Endothelial cell of umbilical vein (primary cell): ENCODE measurements at regions not wholly inside any gene's neighbourhood (a gene's known extent, or its start where the extent isn't known, plus 50 kb on each side); places are given as distances from the start of the nearest gene placed in this dataset.

Source experiments
- BruUV-seq: library from RNA; stranded (reverse); fragments of 400-500 nt; replicated peaks from 2 replicates; lab custom pipeline; 2021; lab: Mats Ljungman, UMichigan
- CTCF ChIA-PET: fragments of 300-600, 350-600 bp; sonication (Branson Sonifier 250); formaldehyde crosslinking; loops from one replicate; lab custom pipeline; 2021; ENCODE audit warnings: antibody characterized with exemption, inconsistent platforms; lab: Charles Lee
- POLR2A ChIA-PET: fragments of 300-600, 350-600 bp; sonication (Branson Sonifier 250); formaldehyde crosslinking; loops from one replicate; lab custom pipeline; 2021; ENCODE audit warnings: antibody characterized with exemption, inconsistent platforms; lab: Charles Lee
- DNase-seq: peaks from one replicate; pipeline ENCODE4 v3.0.0-alpha.2; 2011; ENCODE audit warnings: low read depth, low spot score
- FAIRE-seq: peaks from 2 replicates; lab custom pipeline; 2011; peaks lifted over from hg19 to GRCh38; lab: Jason Lieb, UNC
- H2AFZ ChIP-seq: 2 replicates; pipeline ENCODE4 v1.6.0; 2012; ENCODE audit warnings: low read depth, low read length, control low read depth, inconsistent platforms
- H3K27ac ChIP-seq: 2 replicates; pipeline ENCODE4 v1.5.1; 2011; ENCODE audit warnings: low read depth, mild to moderate bottlenecking, control low read depth, low read length, moderate library complexity; ENCODE audit not compliant: insufficient read depth
- H3K27me3 ChIP-seq, 2 experiments: 2 replicates each; pipeline versions ENCODE4 v1.6.0 to v1.6.1; 2011; ENCODE audit warnings: low read length in 2 of 2, mixed read lengths in 1 of 2; ENCODE audit not compliant: control insufficient read depth in 2 of 2, insufficient read depth in 2 of 2
- H3K36me3 ChIP-seq, 2 experiments: 2 replicates in 1 of 2; 3 replicates in 1 of 2; pipeline ENCODE4 v1.5.1; 2011; ENCODE audit warnings: low read length in 2 of 2, mild to moderate bottlenecking in 1 of 2, moderate library complexity in 1 of 2; ENCODE audit not compliant: control insufficient read depth in 2 of 2, insufficient read depth in 2 of 2; ENCODE audit errors: extremely low read depth in 1 of 2
- H3K4me1 ChIP-seq: 3 replicates; pipeline ENCODE4 v1.5.1; 2011; ENCODE audit warnings: mild to moderate bottlenecking, low read length; ENCODE audit not compliant: control insufficient read depth, insufficient read depth; ENCODE audit errors: extremely low read depth
- H3K4me2 ChIP-seq: 2 replicates; pipeline ENCODE4 v1.6.1; 2011; ENCODE audit warnings: low read length, control low read depth, mixed read lengths; ENCODE audit not compliant: insufficient read depth
- H3K4me3 ChIP-seq, 3 experiments: fragments of 200-600 bp in 1 of 3; sonication (generic), shearing (Covaris generic) in 1 of 3; replicated peaks in 1 of 3; 2 replicates each; pipeline ENCODE4 v1.5.1; 2011 to 2016; ENCODE audit warnings: control low read depth in 3 of 3, low read length in 3 of 3, mild to moderate bottlenecking in 2 of 3, inconsistent platforms in 1 of 3, low read depth in 1 of 3, moderate library complexity in 1 of 3; ENCODE audit not compliant: insufficient read depth in 1 of 3
- H3K79me2 ChIP-seq: 2 replicates; pipeline ENCODE4 v1.6.0; 2012; ENCODE audit warnings: low read length, inconsistent platforms; ENCODE audit not compliant: control insufficient read depth, insufficient read depth
- H3K9ac ChIP-seq: replicated peaks from 2 replicates; pipeline ENCODE3; 2011; ENCODE audit warnings: low read length, control low read depth; ENCODE audit not compliant: insufficient read depth; ENCODE audit errors: extremely low read depth
- H3K9me1 ChIP-seq: replicated peaks from 3 replicates; pipeline ENCODE4 v1.6.0; 2011; ENCODE audit warnings: mild to moderate bottlenecking, low read length; ENCODE audit not compliant: control insufficient read depth, insufficient read depth; ENCODE audit errors: extremely low read depth
- H3K9me3 ChIP-seq: replicated peaks from 2 replicates; pipeline ENCODE4 v1.5.1; 2012; ENCODE audit warnings: low read length, inconsistent platforms; ENCODE audit not compliant: control insufficient read depth, insufficient read depth
- H4K20me1 ChIP-seq: replicated peaks from 2 replicates; pipeline ENCODE3; 2011; ENCODE audit warnings: mild to moderate bottlenecking, low read length; ENCODE audit not compliant: control insufficient read depth, insufficient read depth; ENCODE audit errors: extremely low read depth
- EZH2 ChIP-seq: IDR thresholded peaks from 2 replicates; pipeline ENCODE4 v1.6.1; 2012; ENCODE audit warnings: borderline replicate concordance, low read depth, mild to moderate bottlenecking, moderate library complexity, low read length, inconsistent platforms; ENCODE audit not compliant: severe bottlenecking
- FOS ChIP-seq: IDR thresholded peaks from 2 replicates; pipeline ENCODE4 v1.6.1; 2011; ENCODE audit warnings: mild to moderate bottlenecking, low read length, moderate library complexity, borderline replicate concordance; ENCODE audit not compliant: insufficient read depth
- GATA2 ChIP-seq: IDR thresholded peaks from 2 replicates; pipeline ENCODE4 v1.7.0; 2011; ENCODE audit warnings: low read depth, mild to moderate bottlenecking, moderate library complexity, mixed read lengths, low read length; ENCODE audit not compliant: insufficient read length, insufficient read depth
- JUN ChIP-seq: IDR thresholded peaks from 2 replicates; pipeline ENCODE4 v1.6.1; 2011; ENCODE audit warnings: borderline replicate concordance, low read depth; ENCODE audit not compliant: insufficient read length, insufficient read depth
- MYC ChIP-seq: IDR thresholded peaks from one replicate; pipeline ENCODE4 v1.6.1; 2011; ENCODE audit warnings: mild to moderate bottlenecking, low read depth, low read length
- POLR2A ChIP-seq: IDR thresholded peaks from 2 replicates; pipeline ENCODE4 v1.6.1; 2012; ENCODE audit warnings: low read depth, mild to moderate bottlenecking, control low read depth, low read length
- POLR2AphosphoS5 ChIP-seq: IDR thresholded peaks from 2 replicates; pipeline ENCODE4 v1.6.1; 2012; ENCODE audit warnings: low read depth, mild to moderate bottlenecking, control low read depth, low read length, moderate library complexity; ENCODE audit not compliant: insufficient read depth
- dilution Hi-C: fragments of 300-500 bp; cut with MboI; formaldehyde crosslinking; loops from one replicate; pipeline ENCODE4 v1.15.0; 2019; ENCODE audit warnings: low sequenced_read_pairs; ENCODE audit not compliant: extremely low pct_ligation_motif_present
- intact Hi-C: fragments of 100-400 bp; cut with micrococcal nuclease; formaldehyde crosslinking; loops from one replicate; pipeline ENCODE4 v1.10.0; 2022
- TF ChIP-seq, protein P1 (sequence below), 2 donors: IDR thresholded peaks; 1 replicate in 1 of 2; 2 replicates in 1 of 2; pipeline ENCODE4 v1.5.1; 2011; ENCODE audit warnings: low read length in 2 of 2, mild to moderate bottlenecking in 2 of 2, moderate library complexity in 2 of 2, control low read depth in 1 of 2, inconsistent platforms in 1 of 2, low read depth in 1 of 2; ENCODE audit not compliant: insufficient read depth in 1 of 2; ENCODE audit errors: extremely low read depth in 1 of 2
- TF ChIP-seq, protein P2 (sequence below): IDR thresholded peaks from 2 replicates; pipeline ENCODE4 v1.6.1; 2011; ENCODE audit not compliant: insufficient read depth, insufficient read length

GRCh38 chr2:217146956-217147355 is 287.1 kb upstream of the TNP1 start:
- Histone ChIP-seq H2AFZ (no peak overlapping the region), H3K4me1 (no peaks in the 10 kb centered on the region), H3K4me3 (no peak overlapping the region), H3K4me2 (no peak overlapping the region), H3K9me3 (no peaks in the 10 kb centered on the region), H4K20me1 (no peaks in the 10 kb centered on the region), H3K79me2 (no peaks in the 10 kb centered on the region), H3K9ac (no peak overlapping the region), H3K36me3 (no peaks in the 10 kb centered on the region), H3K27ac (no peak overlapping the region), H3K9me1 (no peaks in the 10 kb centered on the region), H3K27me3 (peaks cover 3 to 10% of the 10 kb centered on the region in 2 experiments)
- TF ChIP-seq POLR2AphosphoS5 = no peak
- TF ChIP-seq, protein P1, sequence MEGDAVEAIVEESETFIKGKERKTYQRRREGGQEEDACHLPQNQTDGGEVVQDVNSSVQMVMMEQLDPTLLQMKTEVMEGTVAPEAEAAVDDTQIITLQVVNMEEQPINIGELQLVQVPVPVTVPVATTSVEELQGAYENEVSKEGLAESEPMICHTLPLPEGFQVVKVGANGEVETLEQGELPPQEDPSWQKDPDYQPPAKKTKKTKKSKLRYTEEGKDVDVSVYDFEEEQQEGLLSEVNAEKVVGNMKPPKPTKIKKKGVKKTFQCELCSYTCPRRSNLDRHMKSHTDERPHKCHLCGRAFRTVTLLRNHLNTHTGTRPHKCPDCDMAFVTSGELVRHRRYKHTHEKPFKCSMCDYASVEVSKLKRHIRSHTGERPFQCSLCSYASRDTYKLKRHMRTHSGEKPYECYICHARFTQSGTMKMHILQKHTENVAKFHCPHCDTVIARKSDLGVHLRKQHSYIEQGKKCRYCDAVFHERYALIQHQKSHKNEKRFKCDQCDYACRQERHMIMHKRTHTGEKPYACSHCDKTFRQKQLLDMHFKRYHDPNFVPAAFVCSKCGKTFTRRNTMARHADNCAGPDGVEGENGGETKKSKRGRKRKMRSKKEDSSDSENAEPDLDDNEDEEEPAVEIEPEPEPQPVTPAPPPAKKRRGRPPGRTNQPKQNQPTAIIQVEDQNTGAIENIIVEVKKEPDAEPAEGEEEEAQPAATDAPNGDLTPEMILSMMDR (IDR thresholded peaks at IDR 0.05; ENCODE audit: extremely low read depth in 1 of 2, insufficient read depth in 1 of 2, low read depth in 1 of 2, low read length in 2 of 2) = no peak
- no peak for TF ChIP-seq MYC
- TF ChIP-seq FOS = no peak
- TF ChIP-seq GATA2 = no peak
- no peak for TF ChIP-seq POLR2A
- TF ChIP-seq, protein P2, sequence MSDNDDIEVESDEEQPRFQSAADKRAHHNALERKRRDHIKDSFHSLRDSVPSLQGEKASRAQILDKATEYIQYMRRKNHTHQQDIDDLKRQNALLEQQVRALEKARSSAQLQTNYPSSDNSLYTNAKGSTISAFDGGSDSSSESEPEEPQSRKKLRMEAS = no peak
- TF ChIP-seq EZH2 = no peak
- TF ChIP-seq JUN = no peak
- DNase-seq = no peak
- POLR2A ChIA-PET = no interaction called here
- BruUV-seq = no TSS peak
- intact Hi-C loops = no loop called here
- dilution Hi-C loops = no loop called here
- FAIRE-seq = no peak
- CTCF ChIA-PET = interaction anchor here (1.3 to 2.0 kb wide), 2 partner anchors 11 to 19 kb away, joined by 3 to 9 read pairs; no protein-coding TSS in a partner anchor
